Stomach (tissue), 4 donors: ENCODE measurements at regions not wholly inside any gene's neighbourhood (a gene's known extent, or its start where the extent isn't known, plus 50 kb on each side); places are given as distances from the start of the nearest gene placed in this dataset.

Experiments
- POLR2AphosphoS5 ChIP-seq, 3 donors: sonication (generic); formaldehyde crosslinking; IDR thresholded peaks; one replicate each; pipeline ENCODE4 v1.6.1; 2016; ENCODE audit warnings: antibody characterized with exemption in 3 of 3
- TF ChIP-seq, protein P1 (sequence below), 7 experiments: fragments of 450-650 bp in 4 of 7; fragments of 200-600 bp in 3 of 7; sonication (generic) in 3 of 7; IDR thresholded peaks; one replicate each; pipeline ENCODE4 v1.5.1; 2016 to 2019; ENCODE audit warnings: antibody characterized with exemption in 7 of 7, control low read depth in 2 of 7, mild to moderate bottlenecking in 1 of 7

GRCh38 chr5:39668980-39669379 lies 244.2 kb upstream of the DAB2 start:
- TF ChIP-seq, protein P1, sequence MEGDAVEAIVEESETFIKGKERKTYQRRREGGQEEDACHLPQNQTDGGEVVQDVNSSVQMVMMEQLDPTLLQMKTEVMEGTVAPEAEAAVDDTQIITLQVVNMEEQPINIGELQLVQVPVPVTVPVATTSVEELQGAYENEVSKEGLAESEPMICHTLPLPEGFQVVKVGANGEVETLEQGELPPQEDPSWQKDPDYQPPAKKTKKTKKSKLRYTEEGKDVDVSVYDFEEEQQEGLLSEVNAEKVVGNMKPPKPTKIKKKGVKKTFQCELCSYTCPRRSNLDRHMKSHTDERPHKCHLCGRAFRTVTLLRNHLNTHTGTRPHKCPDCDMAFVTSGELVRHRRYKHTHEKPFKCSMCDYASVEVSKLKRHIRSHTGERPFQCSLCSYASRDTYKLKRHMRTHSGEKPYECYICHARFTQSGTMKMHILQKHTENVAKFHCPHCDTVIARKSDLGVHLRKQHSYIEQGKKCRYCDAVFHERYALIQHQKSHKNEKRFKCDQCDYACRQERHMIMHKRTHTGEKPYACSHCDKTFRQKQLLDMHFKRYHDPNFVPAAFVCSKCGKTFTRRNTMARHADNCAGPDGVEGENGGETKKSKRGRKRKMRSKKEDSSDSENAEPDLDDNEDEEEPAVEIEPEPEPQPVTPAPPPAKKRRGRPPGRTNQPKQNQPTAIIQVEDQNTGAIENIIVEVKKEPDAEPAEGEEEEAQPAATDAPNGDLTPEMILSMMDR (IDR thresholded peaks at IDR 0.05), result no peak
- TF ChIP-seq POLR2AphosphoS5 (IDR thresholded peaks at IDR 0.05), result no peak
